ENCODE measurements at regions not wholly inside any gene's neighbourhood (a gene's known extent, or its start where the extent isn't known, plus 50 kb on each side); places are given as distances from the start of the nearest gene placed in this dataset.
"Not testable (repeated sequence)": the region's sequence is repeated elsewhere in the genome, so short reads cannot be mapped to it uniquely, and the experiment has no call there.

DNA sequence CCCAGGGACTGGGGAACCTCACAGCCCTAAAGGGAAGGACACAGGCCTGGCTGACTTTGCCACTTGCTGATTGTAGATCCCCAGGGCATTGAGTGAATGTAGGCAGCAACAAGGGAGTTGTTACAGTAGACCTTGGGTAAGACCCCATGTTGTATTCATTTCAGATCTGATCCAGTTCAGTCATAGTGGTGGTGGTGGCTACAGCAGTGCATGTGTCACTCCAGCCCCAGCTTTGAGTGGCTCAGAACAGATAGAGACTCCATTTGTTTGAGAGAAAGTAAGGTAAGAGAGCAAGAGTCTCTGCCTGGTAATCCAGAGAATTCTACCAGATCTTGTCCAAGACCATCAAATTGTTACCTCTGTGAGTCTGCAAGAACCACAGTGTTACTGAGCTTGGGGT lies 278.7 kb upstream of the SATB1 start:
- intact Hi-C loops (cut with DNase I) = no loop called here
- Histone ChIP-seq H3K4me1 (no peaks in the 10 kb centered on the region), H3K4me3 (no peak overlapping the region), H3K9me3 (no peaks in the 10 kb centered on the region), H3K36me3 (no peaks in the 10 kb centered on the region), H3K27me3 (no peaks in the 10 kb centered on the region), H3K27ac (no peak overlapping the region)
- TF ChIP-seq, protein P1, sequence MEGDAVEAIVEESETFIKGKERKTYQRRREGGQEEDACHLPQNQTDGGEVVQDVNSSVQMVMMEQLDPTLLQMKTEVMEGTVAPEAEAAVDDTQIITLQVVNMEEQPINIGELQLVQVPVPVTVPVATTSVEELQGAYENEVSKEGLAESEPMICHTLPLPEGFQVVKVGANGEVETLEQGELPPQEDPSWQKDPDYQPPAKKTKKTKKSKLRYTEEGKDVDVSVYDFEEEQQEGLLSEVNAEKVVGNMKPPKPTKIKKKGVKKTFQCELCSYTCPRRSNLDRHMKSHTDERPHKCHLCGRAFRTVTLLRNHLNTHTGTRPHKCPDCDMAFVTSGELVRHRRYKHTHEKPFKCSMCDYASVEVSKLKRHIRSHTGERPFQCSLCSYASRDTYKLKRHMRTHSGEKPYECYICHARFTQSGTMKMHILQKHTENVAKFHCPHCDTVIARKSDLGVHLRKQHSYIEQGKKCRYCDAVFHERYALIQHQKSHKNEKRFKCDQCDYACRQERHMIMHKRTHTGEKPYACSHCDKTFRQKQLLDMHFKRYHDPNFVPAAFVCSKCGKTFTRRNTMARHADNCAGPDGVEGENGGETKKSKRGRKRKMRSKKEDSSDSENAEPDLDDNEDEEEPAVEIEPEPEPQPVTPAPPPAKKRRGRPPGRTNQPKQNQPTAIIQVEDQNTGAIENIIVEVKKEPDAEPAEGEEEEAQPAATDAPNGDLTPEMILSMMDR (IDR thresholded peaks at IDR 0.05) = no peak
- TF ChIP-seq POLR2A (IDR thresholded peaks at IDR 0.05) = no peak
- no peak for DNase-seq

DNA sequence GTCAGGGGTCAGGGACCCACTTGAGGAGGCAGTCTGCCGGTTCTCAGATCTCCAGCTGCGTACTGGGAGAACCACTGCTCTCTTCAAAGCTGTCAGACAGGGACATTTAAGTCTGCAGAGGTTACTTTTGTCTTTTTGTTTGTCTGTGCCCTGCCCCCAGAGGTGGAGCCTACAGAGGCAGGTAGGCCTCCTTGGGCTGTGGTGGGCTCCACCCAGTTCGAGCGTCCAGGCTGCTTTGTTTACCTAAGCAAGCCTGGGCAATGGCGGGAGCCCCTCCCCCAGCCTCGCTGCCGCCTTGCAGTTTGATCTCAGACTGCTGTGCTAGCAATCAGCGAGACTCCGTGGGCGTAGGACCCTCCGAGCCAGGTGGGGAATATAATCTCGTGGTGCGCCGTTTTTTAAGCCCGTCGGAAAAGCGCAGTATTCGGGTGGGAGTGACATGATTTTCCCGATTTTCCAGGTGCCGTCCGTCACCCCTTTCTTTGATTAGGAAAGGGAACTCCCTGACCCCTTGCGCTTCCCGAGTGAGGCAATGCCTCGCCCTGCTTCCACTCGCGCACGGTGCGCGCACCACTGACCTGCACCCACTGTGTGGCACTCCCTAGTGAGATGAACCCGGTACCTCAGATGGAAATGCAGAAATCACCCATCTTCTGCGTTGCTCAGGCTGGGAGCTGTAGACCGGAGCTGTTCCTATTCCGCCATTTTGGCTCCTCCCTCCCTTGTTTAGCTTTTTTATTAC lies 268.6 kb upstream of the SATB1 start:
- H3K9me3 ChIP-seq; intact Hi-C loops (cut with DNase I); H3K27me3 ChIP-seq; H3K4me1 ChIP-seq; H3K36me3 ChIP-seq; H3K27ac ChIP-seq; DNase-seq; H3K4me3 ChIP-seq: not testable (repeated sequence)
- 91 to 94% methylated on average over 15 of the region's 33 CpGs for WGBS, 2 donors

DNA sequence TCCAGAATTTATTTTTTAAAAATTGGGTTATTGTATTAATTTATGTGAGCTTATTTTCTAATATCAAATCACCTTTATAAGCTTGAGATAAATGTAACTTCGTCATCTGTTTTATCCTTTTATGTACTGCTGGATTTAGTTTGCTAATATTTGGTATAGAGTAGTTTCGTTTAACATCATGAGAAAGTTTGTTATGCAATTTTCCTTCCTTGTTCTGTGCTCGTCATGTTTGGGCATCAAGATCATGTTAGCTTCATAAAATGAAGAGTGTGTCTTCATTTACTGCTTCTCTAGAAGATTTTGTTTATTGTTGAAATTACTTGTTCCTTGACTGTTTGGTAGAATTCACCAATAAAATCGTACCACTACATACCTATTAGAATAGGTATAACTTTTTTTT lies 262.1 kb upstream of the SATB1 start:
- TF ChIP-seq, protein P1 (IDR thresholded peaks at IDR 0.05) = no peak
- TF ChIP-seq POLR2A (IDR thresholded peaks at IDR 0.05) = no peak
- 29 to 55% methylated on average over 4 of the region's 4 CpGs for WGBS, 2 donors
- H3K4me3 ChIP-seq = no peak overlapping the region
- intact Hi-C loops (cut with DNase I) = no loop called here
- no peak overlapping the region for H3K27ac ChIP-seq
- H3K36me3 ChIP-seq = no peaks in the 10 kb centered on the region
- DNase-seq = no peak
- no peaks in the 10 kb centered on the region for H3K4me1 ChIP-seq
- H3K27me3 ChIP-seq = no peaks in the 10 kb centered on the region
- no peaks in the 10 kb centered on the region for H3K9me3 ChIP-seq

DNA sequence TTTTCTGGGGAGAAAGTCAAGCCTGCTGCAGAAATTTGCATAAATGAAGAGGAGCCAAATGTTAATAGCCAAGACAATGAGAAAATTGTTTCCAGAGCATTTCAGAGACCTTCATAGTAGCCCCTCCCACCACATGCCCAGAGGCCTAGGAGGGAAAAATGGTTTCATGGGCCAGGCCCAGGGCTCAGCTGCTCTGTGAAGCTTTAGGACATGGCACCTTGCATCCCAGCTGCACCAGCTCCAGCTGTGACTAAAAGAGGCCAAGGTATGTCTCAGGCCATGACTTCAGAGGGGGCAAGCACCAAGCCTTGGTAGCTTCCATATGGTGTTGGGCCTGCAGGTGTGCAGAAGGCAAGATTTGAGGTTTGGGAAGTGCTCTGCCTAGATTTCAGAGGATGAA lies 258.8 kb upstream of the SATB1 start:
- Histone ChIP-seq H3K4me3 (no peak overlapping the region), H3K27me3 (no peaks in the 10 kb centered on the region), H3K4me1 (no peaks in the 10 kb centered on the region), H3K36me3 (no peaks in the 10 kb centered on the region), H3K27ac (no peak overlapping the region), H3K9me3 (no peaks in the 10 kb centered on the region)
- no peak for DNase-seq
- intact Hi-C loops (cut with DNase I) = no loop called here
- TF ChIP-seq POLR2A (IDR thresholded peaks at IDR 0.05) = no peak
- TF ChIP-seq, protein P1 (IDR thresholded peaks at IDR 0.05) = no peak

DNA sequence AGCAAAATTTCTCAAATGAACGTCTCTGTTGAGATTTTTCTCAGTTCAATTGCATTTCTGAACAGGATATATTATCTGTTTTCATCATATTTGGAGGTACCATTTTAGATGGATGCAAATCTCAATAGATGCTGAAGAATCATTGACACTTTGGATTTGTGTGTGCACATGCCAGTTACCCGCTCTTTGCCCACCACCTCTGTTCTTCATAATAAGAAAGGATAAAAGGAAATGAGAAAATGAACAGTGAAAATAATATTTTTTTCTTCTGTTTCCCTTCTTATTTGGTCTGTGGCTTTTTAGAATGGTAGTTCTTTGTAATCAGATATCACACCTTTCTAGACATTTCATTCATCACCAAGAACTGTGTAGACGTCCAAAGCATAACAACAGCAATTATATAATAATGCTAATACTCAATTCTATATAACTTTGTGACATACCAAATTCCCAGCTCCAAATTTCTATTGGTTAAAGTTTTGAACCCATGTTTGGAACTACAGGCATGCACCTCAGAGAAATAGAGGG lies 256.7 kb upstream of the SATB1 start:
- no peak overlapping the region for H3K27ac ChIP-seq
- no peaks in the 10 kb centered on the region for H3K36me3 ChIP-seq
- H3K4me1 ChIP-seq = no peaks in the 10 kb centered on the region
- no peaks in the 10 kb centered on the region for H3K9me3 ChIP-seq
- TF ChIP-seq, protein P1 (IDR thresholded peaks at IDR 0.05) = no peak
- TF ChIP-seq POLR2A (IDR thresholded peaks at IDR 0.05) = no peak
- no peak overlapping the region for H3K4me3 ChIP-seq
- 55 to 56% methylated on average over 3 of the region's 3 CpGs for WGBS, 2 donors
- no peak for DNase-seq
- intact Hi-C loops (cut with DNase I) = no loop called here
- H3K27me3 ChIP-seq = no peaks in the 10 kb centered on the region

DNA sequence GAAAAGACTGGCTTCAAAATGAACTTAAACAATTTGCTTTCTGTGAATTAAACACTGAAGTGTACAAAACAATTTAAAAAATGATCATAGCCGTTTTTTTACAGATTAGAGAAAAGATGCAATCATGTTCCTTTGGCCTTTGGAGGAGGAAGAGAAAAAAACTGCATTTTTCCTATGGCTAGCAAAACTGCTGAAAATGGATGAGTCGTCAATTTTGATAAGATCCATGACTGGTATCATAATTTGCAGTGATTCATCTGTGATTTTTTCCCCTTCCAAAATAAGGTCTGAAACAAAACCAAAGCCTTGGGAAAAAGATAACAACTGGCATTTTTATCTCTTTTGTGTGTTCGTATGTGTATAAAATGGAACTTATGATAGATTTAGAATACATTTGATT lies 255.6 kb upstream of the SATB1 start:
- DNase-seq = no peak
- Histone ChIP-seq H3K27me3 (no peaks in the 10 kb centered on the region), H3K36me3 (no peaks in the 10 kb centered on the region), H3K4me3 (no peak overlapping the region), H3K27ac (no peak overlapping the region), H3K4me1 (no peaks in the 10 kb centered on the region), H3K9me3 (no peaks in the 10 kb centered on the region)
- WGBS, 2 donors = 52 to 55% methylated on average over 3 of the region's 3 CpGs
- TF ChIP-seq POLR2A (IDR thresholded peaks at IDR 0.05) = no peak
- TF ChIP-seq, protein P1 (IDR thresholded peaks at IDR 0.05) = no peak
- intact Hi-C loops (cut with DNase I) = no loop called here

All from esophagus squamous epithelium (tissue), 5 donors.